Posterior vena cava (tissue), 2 donors: ENCODE measurements at regions not wholly inside any gene's neighbourhood (a gene's known extent, or its start where the extent isn't known, plus 50 kb on each side); places are given as distances from the start of the nearest gene placed in this dataset.

ENCODE experiments used
- DNase-seq: peaks from one replicate; pipeline ENCODE4 v3.0.0-alpha.2; 2020; ENCODE audit warnings: low spot score
- intact Hi-C, 2 donors: fragments of 100-400 bp; cut with DNase I; formaldehyde crosslinking; loops; one replicate each; pipeline versions ENCODE4 v1.14.1 to v1.14.2; 2022 to 2023
- donor health status: DM: yes; HTN: yes; CAD: no.
- donor health status: DM: yes; HTN: yes; CAD: no.

GRCh38 chr11:16468735-16469453 is 112.5 kb upstream of the SOX6 start:
- intact Hi-C loops: no loop called here
- DNase-seq: no peak

GRCh38 chr11:16460508-16460907 is 104.2 kb upstream of the SOX6 start:
- intact Hi-C loops: no loop called here
- no peak for DNase-seq

- intact Hi-C loops: no loop called here
- DNase-seq: no peak
These were observed 100.0 kb upstream of the SOX6 start for GRCh38 chr11:16456366-16456765.

GRCh38 chr11:16454289-16454863 is 98.0 kb upstream of the SOX6 start:
- intact Hi-C loops: no loop called here
- DNase-seq: no peak

- DNase-seq: no peak
These were observed 91.9 kb upstream of the SOX6 start for GRCh38 chr11:16448123-16448717.

GRCh38 chr11:16441461-16441860 is 85.1 kb upstream of the SOX6 start:
- intact Hi-C loops: no loop called here
- DNase-seq: no peak

More at GRCh38 chr11:16448123-16448717, 91.9 kb upstream of the SOX6 start:
- intact Hi-C loops: no loop called here

- intact Hi-C loops: no loop called here
- DNase-seq: no peak
These were observed 83.8 kb upstream of the SOX6 start for GRCh38 chr11:16440136-16440535.

GRCh38 chr11:16434036-16434435 is 77.7 kb upstream of the SOX6 start:
- intact Hi-C loops: no loop called here
- DNase-seq: no peak

- intact Hi-C loops: no loop called here
- DNase-seq: no peak
These were observed 74.3 kb upstream of the SOX6 start for GRCh38 chr11:16430674-16431073.

- no peak for DNase-seq
- intact Hi-C loops: no loop called here
These were observed 65.5 kb upstream of the SOX6 start for GRCh38 chr11:16421826-16422225.

GRCh38 chr11:16418428-16419097 is 62.2 kb upstream of the SOX6 start:
- DNase-seq: no peak
- intact Hi-C loops: no loop called here

- intact Hi-C loops: loop anchor here in 1 of 2 donors (5.0 kb wide), 1 partner anchor 1070 kb away; no protein-coding TSS in a partner anchor
- no peak for DNase-seq
These were observed 56.3 kb upstream of the SOX6 start for GRCh38 chr11:16412525-16413172.

- intact Hi-C loops: loop anchor here in 1 of 2 donors (5.0 kb wide), 1 partner anchor 1072 kb away; no protein-coding TSS in a partner anchor
- DNase-seq: no peak
These were observed 54.1 kb upstream of the SOX6 start for GRCh38 chr11:16410479-16410878.

GRCh38 chr11:16408619-16409018 is 52.3 kb upstream of the SOX6 start:
- no peak for DNase-seq
- intact Hi-C loops: no loop called here

- intact Hi-C loops: no loop called here
- DNase-seq: no peak
These were observed 49.9 kb upstream of the SOX6 start for GRCh38 chr11:16406226-16406625.
